ENCODE measurements at regions not wholly inside any gene's neighbourhood (a gene's known extent, or its start where the extent isn't known, plus 50 kb on each side); places are given as distances from the start of the nearest gene placed in this dataset.

DNA sequence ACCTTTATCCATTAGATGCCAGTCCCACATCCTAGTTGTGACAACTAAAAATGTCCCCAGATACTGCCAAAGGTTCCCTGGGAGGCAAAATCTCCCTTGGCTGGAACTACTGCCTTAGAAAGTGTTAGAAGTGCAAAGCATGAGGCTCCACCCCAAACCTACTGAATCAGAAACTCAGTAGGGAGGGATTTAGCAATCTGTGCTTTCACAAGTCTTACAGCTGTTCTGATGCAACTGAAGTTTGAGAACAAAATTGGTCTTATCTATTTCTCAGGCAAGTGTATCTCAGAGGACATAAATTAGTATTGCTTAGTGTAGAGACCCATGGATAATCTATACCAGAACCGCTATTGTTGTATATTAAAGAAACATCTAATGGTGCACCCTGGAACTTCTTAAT, 70.2 kb downstream of the CLDN1 start:
- DNase-seq: no peak

DNA sequence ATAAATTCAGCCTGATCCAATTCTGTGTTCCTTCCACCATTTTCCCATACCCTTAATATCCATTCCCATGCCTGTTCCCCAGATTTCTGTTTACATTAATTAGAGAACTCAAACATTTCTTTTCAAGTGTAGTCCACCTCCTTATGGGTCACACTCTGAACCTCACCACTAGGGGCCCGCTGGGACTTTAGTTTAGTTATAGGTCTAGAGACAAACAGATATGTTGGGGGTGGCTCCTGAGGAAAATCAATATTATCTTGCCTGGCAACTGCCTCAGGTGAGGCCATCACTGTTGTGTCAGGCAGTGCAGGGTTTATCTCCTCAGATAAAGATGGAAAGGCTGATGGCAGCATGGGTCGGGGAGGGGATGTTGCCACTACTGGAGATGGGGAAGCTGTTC, 72.8 kb downstream of the CLDN1 start:
- no peak for DNase-seq

DNA sequence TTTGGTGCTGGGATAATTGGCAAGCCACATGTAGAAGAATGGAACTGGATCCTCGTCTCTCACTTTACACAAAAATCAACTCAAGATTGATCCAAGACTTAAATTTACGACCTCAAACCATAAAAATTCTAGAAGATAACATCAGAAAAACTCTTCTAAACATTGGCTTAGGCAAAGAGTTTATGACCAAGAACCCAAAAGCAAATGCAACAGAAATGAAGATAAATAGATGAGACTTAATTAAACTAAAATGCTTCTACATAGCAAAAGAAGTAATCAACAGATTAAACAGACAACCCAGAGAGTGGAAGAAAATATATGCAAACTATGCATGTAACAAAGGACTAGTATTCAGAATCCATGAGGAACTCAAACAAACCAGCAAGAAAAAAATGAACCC, 80.1 kb downstream of the CLDN1 start:
- DNase-seq: no peak

DNA sequence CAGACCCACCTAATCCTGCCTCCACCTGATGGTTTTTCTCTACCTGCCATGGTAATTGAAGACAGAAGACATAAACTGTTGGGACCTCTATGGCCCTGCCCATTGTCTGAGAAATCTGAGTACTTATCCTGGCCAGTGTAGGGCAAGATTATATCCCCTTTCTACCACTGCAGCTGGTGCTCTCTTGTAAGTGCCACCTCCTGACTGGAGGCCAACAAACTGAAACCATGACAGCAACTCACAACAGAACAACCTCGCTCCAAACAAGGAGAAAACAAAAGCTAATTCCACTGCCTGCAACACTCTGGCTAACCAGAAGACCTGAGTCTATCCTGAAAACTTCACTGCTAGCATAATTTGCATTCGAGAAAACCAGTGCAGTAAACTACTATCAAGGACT, 82.9 kb downstream of the CLDN1 start:
- DNase-seq: no peak

DNA sequence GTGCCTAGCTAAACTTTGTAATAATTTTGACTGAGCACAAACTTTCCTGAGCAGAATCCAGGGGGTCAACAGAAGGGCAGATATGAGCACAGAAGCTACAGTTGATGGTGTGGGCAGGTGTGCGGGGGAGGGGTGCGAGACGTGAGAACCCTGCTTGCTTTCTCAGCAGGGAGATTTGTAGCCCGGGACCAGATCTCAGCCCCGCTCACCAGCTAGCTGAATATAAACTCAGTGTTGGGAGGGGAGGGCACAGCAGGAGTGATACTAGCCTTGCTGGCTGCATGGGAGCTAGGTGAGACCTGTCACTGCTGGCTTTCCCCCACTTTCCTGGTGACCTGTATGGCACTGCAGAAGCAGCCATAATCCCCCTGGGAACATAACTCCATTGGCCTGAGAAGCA, 83.4 kb downstream of the CLDN1 start:
- DNase-seq: no peak

DNA sequence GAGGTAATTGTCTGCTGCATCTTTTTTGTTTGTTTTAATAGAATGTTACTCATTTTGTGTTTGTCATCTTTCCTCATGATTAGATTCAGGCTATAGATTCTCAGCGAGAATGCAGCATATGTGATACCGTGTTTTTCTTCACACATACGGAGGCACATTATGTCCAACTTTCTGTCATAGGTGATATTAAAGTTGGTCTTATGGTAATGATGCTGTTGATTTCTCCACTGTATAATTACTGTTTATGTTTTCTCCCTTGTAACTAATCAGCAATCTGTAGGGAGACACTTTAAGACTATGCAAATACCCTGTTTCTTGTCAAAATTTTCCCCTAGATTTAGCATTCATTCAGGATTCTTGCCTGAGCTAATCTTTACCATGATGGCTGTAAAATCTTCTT, 87.6 kb downstream of the CLDN1 start:
- no peak for DNase-seq

DNA sequence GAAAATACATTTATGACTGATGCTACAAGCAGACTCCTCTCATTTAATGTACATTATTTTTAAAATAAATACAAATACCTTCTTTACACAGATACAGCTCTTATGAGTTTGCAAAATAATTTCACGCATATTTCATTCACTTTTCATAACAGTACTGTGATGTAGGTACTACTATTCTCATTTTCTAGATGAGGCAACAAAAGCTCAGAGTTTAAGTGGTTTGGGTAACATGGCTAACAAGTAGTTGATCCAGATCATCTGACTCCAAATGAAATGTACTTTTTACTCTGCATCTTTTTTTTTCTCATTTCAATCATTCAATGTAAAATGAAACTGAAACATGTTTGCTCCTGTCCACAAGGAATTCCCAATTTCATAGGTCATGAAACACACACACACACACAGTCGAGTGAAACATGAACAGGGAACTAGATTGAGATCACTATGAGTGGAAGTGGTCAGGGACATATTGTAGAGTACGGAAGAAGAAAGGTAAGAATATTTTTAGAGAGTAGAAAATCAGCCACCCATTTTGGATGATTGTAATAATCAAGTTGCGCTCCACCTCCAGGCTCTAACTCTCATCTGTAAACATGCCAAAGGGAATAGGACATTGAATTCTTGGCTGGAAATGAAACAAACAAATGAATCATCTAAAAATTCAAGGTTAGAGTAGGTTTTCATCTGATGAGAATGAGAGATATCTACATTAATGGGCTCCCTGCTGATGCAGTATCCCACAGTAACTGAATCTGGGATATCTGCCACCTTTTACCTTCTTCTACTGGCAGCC, 92.4 kb downstream of the CLDN1 start:
- no peak for DNase-seq

DNA sequence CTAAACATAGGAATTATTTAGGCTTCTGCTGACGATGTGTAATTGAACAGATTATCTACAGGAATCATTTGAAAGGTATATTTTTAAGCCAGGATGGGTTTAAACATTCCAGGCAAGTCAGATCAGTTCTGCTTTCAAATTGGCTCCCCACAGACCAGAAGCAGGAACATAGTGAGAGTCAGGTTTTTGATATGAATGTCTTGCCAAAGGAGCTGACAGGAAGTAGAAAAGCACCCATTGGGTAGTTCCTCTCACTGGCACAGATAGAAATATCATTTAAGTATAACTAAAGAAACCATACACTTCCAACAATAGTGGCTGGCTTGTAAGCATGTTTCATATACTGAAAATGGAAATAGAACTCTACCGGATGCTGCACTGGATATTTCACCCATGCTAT, 95.2 kb downstream of the CLDN1 start:
- no peak for DNase-seq

DNA sequence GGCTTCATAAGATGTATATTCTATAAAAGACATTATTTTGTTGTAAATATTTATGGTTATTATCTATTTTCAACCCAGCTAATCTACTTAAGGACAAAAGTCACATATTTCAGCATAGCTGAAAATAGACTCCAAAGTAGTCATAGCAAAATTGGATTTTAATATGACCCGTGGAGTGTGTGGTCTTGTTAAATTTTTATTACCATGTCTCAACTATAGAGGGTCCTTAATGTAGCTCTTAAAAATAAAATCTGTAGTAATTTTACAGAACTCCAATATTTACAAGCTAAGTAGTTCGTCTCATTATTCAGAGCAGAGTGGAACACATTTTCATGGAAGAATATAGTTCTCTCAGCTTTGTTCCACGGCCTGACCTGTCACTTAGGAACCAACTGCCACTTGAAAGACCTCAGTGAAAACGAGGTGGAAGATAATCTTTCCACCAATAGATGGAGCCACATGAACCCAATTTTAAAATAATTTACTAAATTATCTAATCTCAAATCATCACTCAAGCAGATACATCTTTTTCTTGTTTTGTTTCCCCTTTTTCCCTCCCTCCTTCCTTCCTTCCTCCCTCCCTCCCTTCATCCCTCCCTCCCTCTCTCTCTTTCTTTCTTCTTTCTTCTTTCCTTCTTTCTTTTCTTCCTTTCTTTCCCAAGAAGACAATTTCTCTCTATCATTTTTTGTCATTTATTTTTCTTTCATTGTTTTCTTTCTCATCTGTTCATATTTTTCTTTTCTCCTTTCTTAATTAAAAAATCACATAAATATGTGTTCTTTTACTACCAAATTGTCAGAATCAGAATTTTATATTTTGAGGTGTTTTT, 97.2 kb downstream of the CLDN1 start:
- peak in 1 of 2 experiments; percentile 5 for DNase-seq

DNA sequence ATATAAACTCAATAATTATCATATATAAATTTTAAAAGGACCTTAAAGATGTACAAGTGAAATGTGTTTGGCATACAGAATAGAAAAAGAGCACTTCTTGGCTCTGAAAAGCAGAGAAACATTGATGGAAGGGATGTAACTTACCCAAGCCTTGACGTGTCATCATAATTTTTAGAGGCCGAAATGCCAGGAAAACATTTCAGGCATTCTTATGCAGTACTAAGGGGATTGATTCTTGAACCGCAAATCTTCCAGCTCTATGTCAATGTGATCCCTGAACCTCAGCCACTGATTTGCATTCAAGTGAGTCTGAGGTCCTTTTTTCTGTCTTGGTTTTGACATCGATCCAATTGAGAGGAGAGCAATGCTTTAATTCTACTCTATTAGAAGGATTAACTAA, 97.8 kb downstream of the CLDN1 start:
- DNase-seq: no peak

DNA sequence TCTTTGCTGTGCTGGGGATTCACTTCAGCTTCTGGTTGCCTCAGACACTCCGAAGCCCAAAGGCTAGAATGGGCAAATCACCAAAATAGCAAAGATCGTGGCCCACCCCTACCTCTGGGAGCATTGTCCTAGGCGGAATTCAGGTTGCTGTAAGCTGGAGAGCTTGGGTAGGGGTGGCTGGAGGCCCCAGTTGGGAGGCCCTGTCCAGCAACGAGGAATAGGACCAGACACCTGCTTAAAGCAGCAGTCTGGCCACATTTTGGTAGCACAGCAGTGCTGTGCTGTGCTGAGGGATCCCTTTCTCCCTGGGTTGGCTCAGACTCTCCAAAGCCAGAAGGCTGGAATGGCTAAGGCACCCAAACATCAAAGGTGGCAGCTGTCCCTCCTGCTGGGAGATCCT, 99.3 kb downstream of the CLDN1 start:
- DNase-seq: no peak

DNA sequence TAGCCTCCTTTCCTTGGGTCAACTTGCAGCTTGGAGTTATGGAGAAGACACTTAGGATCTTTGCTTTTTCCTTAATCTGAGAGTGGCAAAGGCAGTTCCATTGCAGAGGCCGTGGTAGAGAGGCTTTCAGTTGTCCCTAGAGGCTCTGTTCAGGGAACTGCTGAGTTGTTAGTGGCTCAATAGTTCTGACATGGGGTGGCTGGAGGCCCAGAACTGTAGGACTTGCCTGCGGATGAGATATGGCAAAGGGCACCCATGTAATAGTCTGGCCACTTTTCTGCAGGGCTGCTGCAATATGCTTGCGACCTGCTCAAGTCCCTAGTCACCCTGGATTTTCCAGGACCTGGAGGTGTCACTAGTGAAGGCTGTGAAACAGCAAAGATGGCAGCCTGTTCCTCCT, 99.9 kb downstream of the CLDN1 start:
- DNase-seq: no peak

DNA sequence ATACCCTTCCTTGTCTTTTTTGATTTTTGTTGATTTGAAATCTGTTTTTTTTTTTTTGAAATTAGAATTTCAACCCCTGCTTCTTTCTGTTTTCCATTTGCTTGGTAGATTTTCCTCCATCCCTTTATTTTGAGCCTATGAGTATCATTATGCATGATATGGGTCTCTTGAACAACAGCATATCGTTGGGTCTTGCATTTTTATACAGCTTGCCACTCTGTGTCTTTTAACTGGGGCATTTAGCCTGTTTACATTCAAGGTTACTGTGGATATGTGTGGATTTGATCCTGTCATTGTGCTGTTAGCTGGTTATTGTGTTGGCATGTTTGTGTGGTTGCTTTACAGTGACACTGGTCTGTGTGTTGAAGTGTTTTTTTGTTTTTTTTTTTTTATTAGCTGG, 99.7 kb upstream of the P3H2 start:
- no peak for DNase-seq

DNA sequence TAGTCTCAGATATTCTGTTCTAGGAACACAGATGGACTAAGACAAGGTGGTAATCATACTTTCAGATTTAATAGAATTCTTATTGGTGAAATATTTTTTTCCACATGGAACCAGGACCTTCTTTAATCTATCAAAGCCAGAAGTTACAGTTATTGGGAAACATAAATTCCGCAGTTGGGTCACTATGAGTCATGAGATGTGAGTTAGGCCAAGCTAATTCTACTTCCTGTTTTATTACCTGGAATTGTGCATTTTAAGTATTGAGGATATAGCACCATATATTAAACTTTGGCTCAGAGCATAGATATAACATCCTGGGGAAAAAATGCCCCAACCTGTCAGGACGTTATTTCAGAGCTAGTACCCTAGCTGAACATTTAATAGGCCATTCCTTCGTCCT, 96.4 kb upstream of the P3H2 start:
- DNase-seq: no peak

DNA sequence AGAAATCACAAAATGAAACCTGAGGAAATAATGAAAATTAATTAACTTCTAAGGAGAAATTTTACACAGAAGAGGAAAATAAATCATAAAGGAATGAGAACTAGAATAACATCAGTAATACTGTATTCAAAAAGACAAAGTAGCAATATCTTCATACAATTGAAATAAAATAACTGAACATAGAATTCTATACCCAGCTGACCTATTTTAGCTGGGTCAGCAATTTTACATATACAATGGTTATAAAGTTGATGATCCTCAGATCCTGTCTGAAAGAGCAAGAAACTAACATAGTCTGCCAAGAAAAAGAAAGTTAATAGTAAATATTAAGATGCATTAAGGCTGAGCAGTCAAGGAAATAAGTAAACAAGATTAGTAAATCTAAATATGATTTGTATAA, 93.0 kb upstream of the P3H2 start:
- no peak for DNase-seq

DNA sequence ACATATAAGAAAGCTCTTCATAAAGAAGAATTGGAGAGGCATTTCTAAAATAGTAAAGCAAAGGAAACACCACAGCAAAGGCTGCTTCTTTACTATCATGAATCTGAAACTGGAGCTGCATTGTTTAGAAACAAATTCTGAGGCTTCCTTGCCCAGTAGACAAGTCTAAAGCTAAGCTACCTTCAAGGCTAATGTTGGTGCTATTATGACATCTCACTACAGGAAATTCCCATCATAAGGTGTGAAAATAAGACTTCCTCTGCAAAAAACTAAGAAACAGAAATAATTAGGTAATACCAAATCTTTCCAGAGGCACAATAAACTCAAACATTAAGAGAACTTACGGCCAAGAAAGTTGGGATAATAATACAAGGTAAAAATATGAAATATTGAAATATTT, 89.9 kb upstream of the P3H2 start:
- no peak for DNase-seq

DNA sequence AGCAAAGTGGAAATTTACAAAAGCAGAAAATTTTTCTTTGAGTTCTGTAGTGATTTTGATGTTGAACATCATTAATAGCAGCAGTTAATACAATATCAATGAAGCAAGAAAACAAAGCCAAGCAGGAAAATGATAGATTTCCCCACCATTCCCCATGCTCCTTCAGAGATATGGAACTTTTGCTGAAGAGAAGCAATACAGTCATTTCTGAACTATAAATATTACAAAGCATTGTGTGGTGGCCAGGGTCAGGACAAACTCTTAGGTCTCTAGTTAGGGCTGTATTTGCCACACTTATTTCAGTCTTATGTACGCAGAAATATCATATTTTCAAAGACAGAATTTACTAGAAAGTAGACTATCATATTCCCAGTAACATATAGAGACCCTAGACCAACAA, 88.8 kb upstream of the P3H2 start:
- DNase-seq: no peak

DNA sequence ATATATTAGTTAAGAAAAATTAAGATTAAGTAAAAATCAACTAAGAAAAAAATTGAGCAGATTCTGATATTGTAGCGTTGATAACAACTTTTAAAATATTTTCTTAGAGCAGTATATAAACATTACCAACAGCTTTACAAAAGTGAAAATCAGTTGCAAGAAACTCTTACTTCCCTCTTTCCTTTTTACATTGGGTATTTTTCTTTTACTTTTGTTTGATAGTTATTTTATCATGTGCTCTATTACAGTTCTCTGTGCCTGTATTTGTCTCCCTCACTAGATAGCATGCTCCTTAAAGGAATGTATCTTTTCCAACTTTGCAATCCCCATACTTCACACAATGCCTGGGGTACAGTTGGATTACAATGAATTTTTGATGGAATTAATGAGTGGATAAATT, 87.5 kb upstream of the P3H2 start:
- DNase-seq: no peak

DNA sequence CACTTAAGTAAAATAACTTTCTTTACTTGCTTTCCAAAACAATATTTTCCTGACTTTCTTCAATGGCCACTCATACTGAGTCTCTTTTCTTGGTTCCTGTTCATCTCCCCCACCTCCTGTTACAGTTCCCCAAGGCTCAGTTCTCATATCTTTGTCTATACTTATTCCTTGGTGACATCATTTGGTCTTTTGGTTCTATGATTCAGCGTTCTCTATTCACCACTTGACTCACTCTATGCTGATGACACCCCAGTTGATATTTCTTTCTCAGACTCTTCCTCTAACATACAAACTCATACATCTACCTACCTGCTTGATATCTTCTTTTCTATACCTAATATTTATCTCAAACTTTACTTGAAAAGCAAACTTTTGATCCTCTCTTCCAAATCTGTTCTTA, 85.0 kb upstream of the P3H2 start:
- no peak for DNase-seq

DNA sequence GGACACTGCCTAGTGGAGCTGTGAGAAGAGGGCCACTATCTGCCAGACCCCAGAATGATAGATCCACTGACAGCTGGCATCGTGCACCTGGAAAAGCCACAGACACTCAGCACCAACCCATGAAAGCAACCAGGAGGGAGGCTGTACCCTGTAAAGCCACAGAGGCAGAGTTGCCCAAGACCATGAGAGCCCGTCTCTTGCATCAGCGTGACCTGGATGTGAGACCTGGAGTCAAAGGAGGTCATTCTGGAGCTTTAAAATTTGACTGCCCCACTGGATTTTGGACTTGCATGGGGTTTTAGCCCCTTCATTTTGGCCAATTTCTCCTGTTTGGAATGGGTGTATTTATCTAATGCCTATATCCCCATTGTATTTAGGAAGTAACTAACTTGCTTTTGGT, 83.5 kb upstream of the P3H2 start:
- no peak for DNase-seq

DNA sequence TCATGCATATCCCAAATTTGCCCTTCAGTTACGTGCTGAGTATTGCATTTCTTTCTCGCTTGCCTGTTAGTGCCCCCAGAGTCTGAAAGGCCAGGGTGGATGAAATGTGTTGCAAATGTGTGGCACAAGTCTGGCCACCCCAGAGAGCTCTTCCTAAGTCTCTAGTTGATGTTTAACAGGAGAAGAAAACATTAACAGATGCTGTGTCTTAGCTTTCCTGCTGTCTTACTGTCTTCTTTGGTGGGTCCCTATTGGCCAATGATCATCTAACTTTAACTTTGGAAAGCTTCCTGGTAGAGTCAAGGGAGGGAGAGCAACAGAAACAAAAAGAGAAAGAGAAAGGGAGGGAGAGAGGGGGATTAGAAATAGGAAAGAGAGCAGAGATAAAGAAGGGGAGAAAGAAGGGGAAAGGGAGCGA, 76.7 kb upstream of the P3H2 start:
- DNase-seq: no peak

DNA sequence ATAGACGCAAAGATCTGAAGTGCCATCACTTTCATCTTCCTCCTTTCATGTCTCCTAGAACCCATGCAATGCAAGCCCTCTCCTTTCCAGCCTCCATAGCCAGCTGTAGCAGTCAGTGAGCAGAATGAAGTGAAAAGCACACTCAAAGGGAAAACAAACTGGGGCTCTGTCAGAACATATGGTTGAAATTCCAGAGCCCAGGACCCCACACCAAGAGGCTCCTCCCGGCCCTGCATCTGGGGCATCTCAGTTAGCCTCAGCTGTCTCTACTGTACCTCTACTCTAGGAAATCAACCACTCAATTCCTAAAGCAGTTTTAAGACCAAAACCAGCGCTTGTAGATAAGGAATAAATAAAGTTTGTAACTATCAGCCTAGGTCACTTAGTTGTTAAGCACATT, 73.8 kb upstream of the P3H2 start:
- no peak for DNase-seq

DNA sequence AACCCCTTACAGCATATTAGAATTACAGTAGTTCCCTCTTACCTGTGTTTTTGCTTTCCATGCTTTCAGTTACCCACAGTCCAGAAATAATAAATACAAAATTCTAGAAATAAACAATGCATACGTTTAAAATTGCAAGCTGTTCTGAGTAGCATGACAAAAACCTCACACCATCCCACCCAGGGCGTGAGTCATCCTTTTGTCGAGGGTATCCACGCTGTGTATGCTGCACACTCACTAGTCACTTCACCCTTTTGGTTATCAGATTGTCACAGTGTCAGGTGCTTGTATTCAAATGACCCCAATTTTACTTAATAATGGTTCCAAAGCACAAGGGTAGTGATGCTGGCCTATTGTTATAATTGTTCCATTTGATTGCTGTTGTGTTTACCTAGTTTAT, 72.5 kb upstream of the P3H2 start:
- DNase-seq: no peak

DNA sequence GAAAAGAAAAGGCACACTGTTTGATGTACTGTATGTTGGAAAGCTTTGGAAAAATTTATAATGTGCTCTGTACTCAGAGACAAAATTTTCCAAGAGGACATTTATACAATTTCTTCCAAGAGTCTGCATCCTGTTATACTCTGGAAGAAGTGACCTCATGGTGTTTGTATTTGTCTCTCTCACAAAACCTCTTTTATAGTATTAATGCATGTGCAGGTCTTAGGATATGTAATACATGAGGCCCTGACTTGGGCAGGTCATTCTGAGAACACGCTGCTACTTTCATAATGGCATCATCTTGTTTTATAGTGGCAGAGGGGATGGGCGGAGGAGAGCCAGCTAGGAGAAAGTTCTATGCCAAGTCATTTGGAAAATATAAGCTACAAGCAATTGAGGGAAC, 72.0 kb upstream of the P3H2 start:
- no peak for DNase-seq

DNA sequence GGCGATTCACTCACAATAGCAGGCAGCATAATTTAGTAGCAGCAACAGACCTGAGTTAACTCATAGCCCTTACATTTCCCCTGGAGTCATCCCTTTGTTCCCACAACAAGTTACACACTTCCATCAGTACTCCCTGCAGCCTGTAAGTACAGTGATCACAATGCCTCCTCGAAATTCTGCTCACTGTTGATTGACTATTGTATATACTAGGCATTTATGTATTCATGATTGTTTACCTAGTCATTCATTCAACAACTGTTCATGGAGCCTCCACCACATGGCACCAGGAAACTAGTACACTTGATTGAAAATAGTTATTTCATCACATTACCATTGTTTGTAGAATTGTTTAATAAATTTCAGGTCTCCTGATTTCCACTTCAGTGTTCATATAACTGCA, 71.4 kb upstream of the P3H2 start:
- DNase-seq: peak; percentile 2 to 18

All from NCI-H1930 (cell line).